Transverse colon (tissue), 4 donors: ENCODE measurements at regions not wholly inside any gene's neighbourhood (a gene's known extent, or its start where the extent isn't known, plus 50 kb on each side); places are given as distances from the start of the nearest gene placed in this dataset.

Experiments used
- DNase-seq: peaks from one replicate; pipeline ENCODE4 v3.0.0-alpha.2; 2019
- H3K27ac ChIP-seq, 4 donors: fragments of 200-600 bp; sonication (generic); 2 replicates each; pipeline ENCODE4 v1.5.1; 2016 to 2018; ENCODE audit warnings: inconsistent platforms in 4 of 4
- H3K27me3 ChIP-seq: fragments of 200-600 bp; sonication (generic); 2 replicates; pipeline ENCODE4 v1.5.1; 2017; ENCODE audit warnings: inconsistent platforms
- H3K36me3 ChIP-seq, 4 donors: fragments of 200-600 bp; sonication (generic); 2 replicates each; pipeline ENCODE4 v1.5.1; 2017 to 2019; ENCODE audit warnings: inconsistent platforms in 4 of 4
- H3K4me1 ChIP-seq, 4 donors: fragments of 200-600 bp; sonication (generic); 2 replicates each; pipeline ENCODE4 v1.5.1; 2017 to 2020; ENCODE audit warnings: inconsistent platforms in 4 of 4
- H3K4me3 ChIP-seq, 4 donors: fragments of 200-600 bp; sonication (generic); 1 replicate in 1 of 4; 2 replicates in 3 of 4; pipeline versions ENCODE4 v1.5.1 to v1.6.1; 2017 to 2019; ENCODE audit warnings: inconsistent platforms in 4 of 4
- H3K9me3 ChIP-seq, 2 donors: fragments of 200-600 bp; sonication (generic); 2 replicates each; pipeline ENCODE4 v1.5.1; 2017 to 2019; ENCODE audit warnings: inconsistent platforms in 2 of 2
- CTCF ChIP-seq, 5 experiments: fragments of 200-600 bp in 3 of 5; fragments of 450-650 bp in 2 of 5; sonication (generic) in 3 of 5; IDR thresholded peaks; 1 replicate in 2 of 5; 2 replicates in 3 of 5; pipeline ENCODE4 v1.5.1; 2016 to 2017; ENCODE audit warnings: antibody characterized with exemption in 5 of 5, inconsistent platforms in 3 of 5, mild to moderate bottlenecking in 2 of 5, moderate library complexity in 1 of 5
- EP300 ChIP-seq: sonication (generic); formaldehyde crosslinking; IDR thresholded peaks from one replicate; pipeline ENCODE4 v1.6.1; 2017; ENCODE audit warnings: antibody characterized with exemption, low read depth
- POLR2A ChIP-seq: fragments of 450-650 bp; IDR thresholded peaks from one replicate; pipeline ENCODE4 v1.6.1; 2016; ENCODE audit warnings: antibody characterized with exemption, mild to moderate bottlenecking, moderate library complexity
- POLR2AphosphoS5 ChIP-seq, 3 donors: sonication (generic); formaldehyde crosslinking; IDR thresholded peaks; one replicate each; pipeline ENCODE4 v1.6.1; 2016; ENCODE audit warnings: antibody characterized with exemption in 3 of 3
- WGBS, 2 donors: methylation state at CpG; one replicate each; pipeline ENCODE4 v1.1.5; 2018; ENCODE audit warnings: low coverage in 1 of 2; 5-methylcytosine and 5-hydroxymethylcytosine counted together
- in situ Hi-C, 4 donors: fragments of 200-750 bp; cut with MboI; loops; one replicate each; pipeline versions ENCODE4 v1.15.0 to v1.15.1; 2017; ENCODE audit warnings: low sequenced_read_pairs in 3 of 4, low pct_ligation_motif_present in 1 of 4, low pct_unique_long_range_greater_than_20kb in 1 of 4
- intact Hi-C: fragments of 100-400 bp; cut with DNase I; formaldehyde crosslinking; loops from one replicate; pipeline ENCODE4 v1.15.1; 2023; ENCODE audit warnings: low total_unique reads

DNA sequence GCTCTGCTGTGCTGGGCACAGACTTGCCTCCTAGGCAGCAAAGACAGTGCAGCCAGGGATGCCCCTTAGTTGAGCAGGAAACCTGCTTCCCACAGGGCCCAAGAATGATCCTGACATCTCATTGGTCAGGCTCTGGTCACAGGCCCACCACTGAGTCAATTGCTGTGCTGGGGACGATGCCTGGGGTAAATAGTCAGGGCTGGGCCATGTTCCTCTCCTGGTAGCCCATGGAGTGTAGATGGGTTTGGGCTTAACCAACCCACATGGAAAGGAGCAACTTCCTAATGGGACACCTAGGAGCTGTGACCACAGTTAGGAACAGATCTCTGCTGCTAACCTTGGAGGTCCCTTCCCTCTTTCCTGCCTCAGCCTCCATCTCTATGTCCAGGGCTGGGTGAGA, 212.5 kb upstream of the ZNF536 start:
- in situ Hi-C loops = no loop called here
- no peaks in the 10 kb centered on the region for H3K4me1 ChIP-seq
- intact Hi-C loops = no loop called here
- H3K9me3 ChIP-seq = no peaks in the 10 kb centered on the region
- no peaks in the 10 kb centered on the region for H3K36me3 ChIP-seq
- no peaks in the 10 kb centered on the region for H3K27me3 ChIP-seq
- no peak overlapping the region for H3K4me3 ChIP-seq
- DNase-seq = no peak
- H3K27ac ChIP-seq = no peak overlapping the region
- no peak for TF ChIP-seq POLR2A
- no peak for TF ChIP-seq POLR2AphosphoS5 (IDR thresholded peaks at IDR 0.05)
- TF ChIP-seq EP300 = no peak
- no peak for TF ChIP-seq CTCF (IDR thresholded peaks at IDR 0.05)
- WGBS, 2 donors = 92% methylated on average over 1 of the region's 1 CpG; no CpG with 5 or more reads in 1 of the 2 donors

DNA sequence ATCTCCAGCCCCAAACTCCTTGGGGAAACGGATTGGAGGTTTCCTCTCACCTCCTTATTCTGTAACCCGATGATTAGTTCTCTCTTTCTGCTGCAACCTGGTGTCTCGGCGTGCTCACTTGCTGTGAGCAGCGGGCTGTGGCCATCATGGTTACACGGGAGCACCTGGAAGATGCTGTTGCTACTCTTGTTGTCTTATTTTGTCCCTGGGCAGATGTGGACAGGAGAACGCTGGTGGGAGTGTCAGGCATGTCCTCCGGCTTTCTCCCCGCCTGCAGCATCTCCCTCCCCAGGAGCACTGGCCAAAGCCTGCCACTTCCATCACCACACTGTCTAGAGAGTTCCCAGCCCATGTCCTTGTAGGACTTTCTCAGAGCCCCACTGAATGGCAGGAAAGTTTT, 211.8 kb upstream of the ZNF536 start:
- H3K27me3 ChIP-seq = no peaks in the 10 kb centered on the region
- no peaks in the 10 kb centered on the region for H3K36me3 ChIP-seq
- 83% methylated on average over 9 of the region's 9 CpGs; no CpG with 5 or more reads in 1 of the 2 donors for WGBS, 2 donors
- TF ChIP-seq POLR2AphosphoS5 (IDR thresholded peaks at IDR 0.05) (no peak), CTCF (IDR thresholded peaks at IDR 0.05) (no peak), POLR2A (no peak), EP300 (no peak)
- no peak overlapping the region for H3K27ac ChIP-seq
- no peaks in the 10 kb centered on the region for H3K9me3 ChIP-seq
- DNase-seq = no peak
- H3K4me1 ChIP-seq = no peaks in the 10 kb centered on the region
- H3K4me3 ChIP-seq = no peak overlapping the region
- intact Hi-C loops = no loop called here
- in situ Hi-C loops = no loop called here

GRCh38 chr19:30161021-30161655, 211.0 kb upstream of the ZNF536 start:
- TF ChIP-seq CTCF (IDR thresholded peaks at IDR 0.05) = no peak
- no peak for TF ChIP-seq POLR2A
- no peak for TF ChIP-seq EP300
- TF ChIP-seq POLR2AphosphoS5 (IDR thresholded peaks at IDR 0.05) = no peak
- in situ Hi-C loops = no loop called here
- no peak overlapping the region for H3K27ac ChIP-seq
- no peak overlapping the region for H3K4me3 ChIP-seq
- intact Hi-C loops = no loop called here
- no peaks in the 10 kb centered on the region for H3K36me3 ChIP-seq
- no peaks in the 10 kb centered on the region for H3K9me3 ChIP-seq
- 86 to 94% methylated on average over 2 to 7 of the region's 7 CpGs for WGBS, 2 donors
- DNase-seq = no peak
- H3K4me1 ChIP-seq = no peaks in the 10 kb centered on the region
- H3K27me3 ChIP-seq = no peaks in the 10 kb centered on the region

DNA sequence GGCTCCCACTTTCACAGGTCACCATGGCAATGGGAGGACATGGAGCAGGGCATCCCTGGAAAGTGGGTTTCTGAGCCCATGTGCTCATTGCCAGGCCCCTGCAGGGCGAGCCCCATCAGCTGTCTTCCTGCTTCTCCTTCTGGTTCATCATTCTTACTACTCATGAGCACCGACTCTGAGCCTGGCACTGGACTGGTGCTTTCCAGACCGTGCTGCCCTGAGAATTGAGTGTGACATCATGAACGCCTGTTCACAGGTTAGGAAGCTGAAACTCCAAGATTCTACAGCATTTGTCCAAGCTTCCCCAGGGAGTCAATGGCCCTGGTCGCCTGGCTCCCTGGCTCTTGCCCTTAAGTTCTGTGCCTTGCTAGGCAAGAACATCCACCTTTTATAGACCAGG, 210.4 kb upstream of the ZNF536 start:
- Histone ChIP-seq H3K9me3 (no peaks in the 10 kb centered on the region), H3K36me3 (no peaks in the 10 kb centered on the region), H3K27me3 (no peaks in the 10 kb centered on the region), H3K4me3 (no peak overlapping the region), H3K27ac (no peak overlapping the region), H3K4me1 (no peaks in the 10 kb centered on the region)
- 73 to 100% methylated on average over 1 to 5 of the region's 5 CpGs for whole genome bisulfite sequencing, 2 donors
- in situ Hi-C loops = no loop called here
- intact Hi-C loops = no loop called here
- no peak for TF ChIP-seq POLR2AphosphoS5 (IDR thresholded peaks at IDR 0.05)
- TF ChIP-seq EP300 = no peak
- no peak for TF ChIP-seq POLR2A
- no peak for TF ChIP-seq CTCF (IDR thresholded peaks at IDR 0.05)
- no peak for DNase-seq
